Naive B cell (primary cell): ENCODE measurements at regions not wholly inside any gene's neighbourhood (a gene's known extent, or its start where the extent isn't known, plus 50 kb on each side); places are given as distances from the start of the nearest gene placed in this dataset.
A peak's percentile ranks its signal among the peaks of the same experiment; 100 is the strongest.

Experiments used
- ATAC-seq, 2 donors: fragments of 150-1000 bp; cut with Tn5 transposase; 2 replicates each; pipeline ENCODE4 v1.10.0; 2021; ENCODE audit warnings: low read depth in 2 of 2, mild to moderate bottlenecking in 2 of 2, moderate library complexity in 2 of 2
- DNase-seq: peaks from one replicate; pipeline ENCODE4 v3.0.0; 2022
- H3K27ac Mint-ChIP-seq, 6 donors: one replicate each; pipeline ENCODE4 v1.8.0; 2020 to 2022; ENCODE audit warnings: mild to moderate bottlenecking in 6 of 6, mixed read lengths in 6 of 6, moderate library complexity in 5 of 6, inconsistent platforms in 2 of 6
- H3K27me3 Mint-ChIP-seq, 3 donors: one replicate each; pipeline ENCODE4 v1.8.0; 2021 to 2022; ENCODE audit warnings: mixed read lengths in 3 of 3, mild to moderate bottlenecking in 1 of 3
- H3K36me3 Mint-ChIP-seq, 2 donors: one replicate each; pipeline ENCODE4 v1.8.0; 2020 to 2022; ENCODE audit warnings: mixed read lengths in 2 of 2, inconsistent platforms in 1 of 2, mild to moderate bottlenecking in 1 of 2
- H3K4me1 Mint-ChIP-seq, 3 donors: one replicate each; pipeline ENCODE4 v1.8.0; 2020 to 2022; ENCODE audit warnings: mixed read lengths in 3 of 3, inconsistent platforms in 1 of 3, mild to moderate bottlenecking in 1 of 3, moderate library complexity in 1 of 3
- H3K4me3 Mint-ChIP-seq, 8 donors: one replicate each; pipeline ENCODE4 v1.8.0; 2020 to 2022; ENCODE audit warnings: mild to moderate bottlenecking in 8 of 8, mixed read lengths in 8 of 8, moderate library complexity in 8 of 8, inconsistent platforms in 2 of 8
- H3K9me3 Mint-ChIP-seq, 7 donors: one replicate each; pipeline ENCODE4 v1.8.0; 2020 to 2022; ENCODE audit warnings: mixed read lengths in 7 of 7, mild to moderate bottlenecking in 5 of 7, inconsistent platforms in 2 of 7, moderate library complexity in 1 of 7

DNA sequence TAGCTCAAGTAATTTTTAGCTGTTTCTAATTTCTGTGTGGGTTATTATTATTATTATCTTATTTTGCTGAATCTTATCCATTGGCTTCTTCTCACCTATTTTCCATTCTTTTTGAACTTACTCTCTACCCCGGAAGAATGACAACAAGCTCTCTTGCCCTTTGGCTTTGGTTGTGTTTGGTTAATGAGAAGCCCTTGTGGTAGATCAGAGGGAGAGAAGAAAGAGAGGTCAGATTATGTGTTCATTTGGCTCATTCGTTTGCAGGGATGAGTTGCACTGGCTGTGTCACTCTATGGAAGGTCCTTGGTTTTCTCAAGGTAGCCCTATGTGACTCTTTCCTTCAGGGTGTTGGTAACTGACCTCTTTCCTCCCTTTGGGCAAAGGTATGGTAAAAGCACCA lies 391.9 kb downstream of the LMO4 start:
- no peak for ATAC-seq
- no peak for DNase-seq
- H3K27me3 Mint-ChIP-seq = peaks cover 0 to 4% (median 0%) of the 10 kb centered on the region in 3 donors
- H3K9me3 Mint-ChIP-seq = no peaks in the 10 kb centered on the region
- H3K27ac Mint-ChIP-seq = no peak overlapping the region
- no peaks in the 10 kb centered on the region for H3K36me3 Mint-ChIP-seq
- H3K4me3 Mint-ChIP-seq = no peak overlapping the region
- H3K4me1 Mint-ChIP-seq = no peaks in the 10 kb centered on the region

GRCh38 chr1:87723193-87723592 lies 394.5 kb downstream of the LMO4 start:
- no peaks in the 10 kb centered on the region for H3K9me3 Mint-ChIP-seq
- H3K27ac Mint-ChIP-seq = no peak overlapping the region
- DNase-seq (no peak), ATAC-seq (no peak)
- H3K27me3 Mint-ChIP-seq = peaks cover 0 to 4% (median 0%) of the 10 kb centered on the region in 3 donors
- H3K36me3 Mint-ChIP-seq = no peaks in the 10 kb centered on the region
- H3K4me1 Mint-ChIP-seq = no peaks in the 10 kb centered on the region
- H3K4me3 Mint-ChIP-seq = no peak overlapping the region

GRCh38 chr1:87728169-87728568 lies 399.5 kb downstream of the LMO4 start:
- no peak overlapping the region for H3K27ac Mint-ChIP-seq
- H3K4me3 Mint-ChIP-seq = no peak overlapping the region
- DNase-seq = no peak
- no peak for ATAC-seq
- no peaks in the 10 kb centered on the region for H3K9me3 Mint-ChIP-seq
- H3K4me1 Mint-ChIP-seq = no peaks in the 10 kb centered on the region
- H3K36me3 Mint-ChIP-seq = no peaks in the 10 kb centered on the region
- no peaks in the 10 kb centered on the region for H3K27me3 Mint-ChIP-seq

DNA sequence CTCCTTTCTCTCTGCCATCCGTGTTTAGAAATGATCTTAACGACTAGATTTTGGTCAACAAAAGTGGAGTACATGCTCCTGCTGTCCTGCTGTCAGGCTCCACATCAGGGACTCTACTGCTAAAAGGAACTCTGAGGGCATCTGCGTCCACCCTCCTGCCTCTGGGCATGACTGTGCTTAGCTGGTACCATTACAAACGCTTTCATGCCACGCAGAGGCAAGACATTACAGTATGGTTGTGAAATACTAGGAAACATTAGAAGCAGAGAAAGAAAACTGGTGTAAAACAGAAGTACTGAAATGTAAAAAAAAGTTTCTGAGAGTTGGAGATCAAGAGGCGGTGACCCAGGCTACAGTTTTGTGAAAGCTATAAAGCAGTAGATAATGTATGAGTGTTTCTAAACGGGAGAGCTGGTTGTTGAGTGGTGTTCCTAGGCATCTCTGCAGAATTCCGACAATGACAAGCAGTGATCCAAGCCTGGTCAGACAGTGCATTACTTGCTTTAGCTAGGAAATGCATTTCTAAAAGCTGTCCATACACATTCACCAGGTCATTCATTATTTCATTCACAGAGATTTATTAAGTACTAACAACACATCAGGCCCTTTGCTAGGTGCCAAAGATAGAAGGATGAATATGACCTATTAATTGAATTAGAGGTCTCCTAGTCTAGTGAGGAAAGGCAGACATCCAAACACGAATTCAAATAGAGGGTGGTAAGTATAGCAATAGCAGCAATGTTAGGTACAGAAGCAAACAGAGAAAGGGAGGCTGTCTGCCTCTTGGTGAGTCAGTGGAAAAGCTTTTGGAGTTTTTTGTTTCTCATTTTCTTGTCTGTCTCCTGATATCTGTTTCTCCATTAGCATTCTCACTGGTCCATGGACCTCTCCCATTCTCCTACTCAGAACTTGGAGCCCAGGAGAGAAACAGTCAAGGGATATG lies 401.9 kb downstream of the LMO4 start:
- H3K4me1 Mint-ChIP-seq = no peaks in the 10 kb centered on the region
- H3K9me3 Mint-ChIP-seq = no peaks in the 10 kb centered on the region
- H3K27ac Mint-ChIP-seq = peak overlapping the region in 1 of 6 donors; percentile 17
- ATAC-seq (no peak), DNase-seq (no peak)
- no peaks in the 10 kb centered on the region for H3K27me3 Mint-ChIP-seq
- H3K4me3 Mint-ChIP-seq = no peak overlapping the region
- H3K36me3 Mint-ChIP-seq = no peaks in the 10 kb centered on the region

GRCh38 chr1:87733386-87733785 lies 404.7 kb downstream of the LMO4 start:
- H3K4me1 Mint-ChIP-seq = no peaks in the 10 kb centered on the region
- no peak for DNase-seq
- no peaks in the 10 kb centered on the region for H3K9me3 Mint-ChIP-seq
- H3K27me3 Mint-ChIP-seq = no peaks in the 10 kb centered on the region
- H3K36me3 Mint-ChIP-seq = no peaks in the 10 kb centered on the region
- H3K4me3 Mint-ChIP-seq = no peak overlapping the region
- no peak for ATAC-seq
- H3K27ac Mint-ChIP-seq = no peak overlapping the region

GRCh38 chr1:87735750-87736149 lies 407.1 kb downstream of the LMO4 start:
- Mint-ChIP-seq H3K27me3 (no peaks in the 10 kb centered on the region), H3K4me3 (no peak overlapping the region), H3K36me3 (no peaks in the 10 kb centered on the region), H3K4me1 (no peaks in the 10 kb centered on the region), H3K27ac (no peak overlapping the region), H3K9me3 (no peaks in the 10 kb centered on the region)
- DNase-seq (no peak), ATAC-seq (no peak)

- Mint-ChIP-seq H3K4me1 (no peaks in the 10 kb centered on the region), H3K27ac (no peak overlapping the region), H3K36me3 (no peaks in the 10 kb centered on the region), H3K27me3 (no peaks in the 10 kb centered on the region), H3K4me3 (no peak overlapping the region), H3K9me3 (no peaks in the 10 kb centered on the region)
- ATAC-seq (no peak), DNase-seq (no peak)
Measured at GRCh38 chr1:87739141-87739540, 410.5 kb downstream of the LMO4 start.

DNA sequence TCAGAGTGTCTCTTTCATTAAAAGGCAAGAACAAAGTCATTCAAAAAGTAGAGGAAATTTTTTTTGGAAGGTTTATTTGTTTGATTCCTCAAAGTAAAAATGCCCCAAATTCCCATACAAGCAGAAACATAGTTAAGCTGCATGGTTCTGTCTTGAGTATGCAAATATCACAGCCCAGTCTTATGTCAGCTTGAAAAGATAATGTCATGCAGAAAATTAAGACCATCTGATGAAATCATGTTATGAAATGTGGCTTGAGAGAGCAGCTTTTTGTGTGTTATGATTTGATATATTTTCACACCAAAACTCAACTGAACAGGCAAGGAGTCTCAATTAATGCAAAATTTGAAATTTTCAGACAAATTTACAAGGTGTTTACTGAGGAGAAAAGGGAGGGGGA lies 411.0 kb downstream of the LMO4 start:
- ATAC-seq = no peak
- no peak for DNase-seq
- Mint-ChIP-seq H3K9me3 (no peaks in the 10 kb centered on the region), H3K27ac (peak overlapping the region in 1 of 6 donors; percentile 15), H3K36me3 (no peaks in the 10 kb centered on the region), H3K4me3 (no peak overlapping the region), H3K4me1 (no peaks in the 10 kb centered on the region), H3K27me3 (no peaks in the 10 kb centered on the region)

GRCh38 chr1:87743256-87743655 lies 414.6 kb downstream of the LMO4 start:
- DNase-seq (no peak), ATAC-seq (no peak)
- no peak overlapping the region for H3K4me3 Mint-ChIP-seq
- peaks cover 0 to 4% (median 0%) of the 10 kb centered on the region in 3 donors for H3K27me3 Mint-ChIP-seq
- H3K27ac Mint-ChIP-seq = no peak overlapping the region
- no peaks in the 10 kb centered on the region for H3K4me1 Mint-ChIP-seq
- H3K9me3 Mint-ChIP-seq = no peaks in the 10 kb centered on the region
- no peaks in the 10 kb centered on the region for H3K36me3 Mint-ChIP-seq

DNA sequence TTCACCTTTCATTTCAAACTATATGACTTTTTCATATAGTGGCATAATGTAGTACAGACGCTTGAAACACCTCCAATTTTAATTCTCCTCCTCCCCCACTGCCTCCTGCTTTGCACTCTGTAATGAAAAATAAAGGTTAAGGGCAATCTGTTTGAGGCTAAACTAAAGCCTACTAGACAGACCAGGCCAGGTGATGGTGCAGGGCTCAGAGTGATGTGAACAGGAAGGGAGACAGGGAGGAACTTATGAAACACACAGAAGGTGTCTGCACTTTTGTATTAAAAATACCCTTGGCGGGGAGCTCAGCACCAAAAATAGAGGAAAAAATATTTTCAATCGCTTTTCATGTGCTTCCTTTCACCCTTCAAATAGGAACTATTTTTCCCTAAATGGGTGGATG lies 415.4 kb downstream of the LMO4 start:
- H3K4me1 Mint-ChIP-seq = no peaks in the 10 kb centered on the region
- H3K4me3 Mint-ChIP-seq = no peak overlapping the region
- no peaks in the 10 kb centered on the region for H3K9me3 Mint-ChIP-seq
- ATAC-seq (no peak), DNase-seq (no peak)
- no peaks in the 10 kb centered on the region for H3K36me3 Mint-ChIP-seq
- peaks cover 0 to 4% (median 0%) of the 10 kb centered on the region in 3 donors for H3K27me3 Mint-ChIP-seq
- H3K27ac Mint-ChIP-seq = no peak overlapping the region

DNA sequence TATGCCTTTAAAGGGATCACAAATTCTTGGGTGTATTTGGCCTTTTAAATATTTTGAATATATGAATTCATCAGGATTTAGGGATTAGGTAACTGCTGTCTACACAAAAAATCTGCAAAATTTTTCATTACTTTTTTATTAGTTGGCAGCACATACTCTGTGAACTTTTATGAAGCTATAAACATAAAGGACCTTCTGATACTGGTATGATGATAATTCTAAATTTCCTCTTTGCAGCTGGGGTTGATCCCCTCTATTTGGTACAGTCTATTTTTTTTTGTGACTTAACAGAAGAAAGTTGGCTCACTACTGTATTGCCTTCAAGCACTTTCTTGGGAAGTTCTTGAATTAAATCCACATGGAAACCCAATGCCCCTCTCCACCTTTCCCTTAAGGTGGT lies 416.1 kb downstream of the LMO4 start:
- peaks cover 0 to 4% (median 0%) of the 10 kb centered on the region in 3 donors for H3K27me3 Mint-ChIP-seq
- H3K9me3 Mint-ChIP-seq = no peaks in the 10 kb centered on the region
- ATAC-seq (no peak), DNase-seq (no peak)
- H3K36me3 Mint-ChIP-seq = no peaks in the 10 kb centered on the region
- H3K27ac Mint-ChIP-seq = no peak overlapping the region
- H3K4me1 Mint-ChIP-seq = no peaks in the 10 kb centered on the region
- no peak overlapping the region for H3K4me3 Mint-ChIP-seq

DNA sequence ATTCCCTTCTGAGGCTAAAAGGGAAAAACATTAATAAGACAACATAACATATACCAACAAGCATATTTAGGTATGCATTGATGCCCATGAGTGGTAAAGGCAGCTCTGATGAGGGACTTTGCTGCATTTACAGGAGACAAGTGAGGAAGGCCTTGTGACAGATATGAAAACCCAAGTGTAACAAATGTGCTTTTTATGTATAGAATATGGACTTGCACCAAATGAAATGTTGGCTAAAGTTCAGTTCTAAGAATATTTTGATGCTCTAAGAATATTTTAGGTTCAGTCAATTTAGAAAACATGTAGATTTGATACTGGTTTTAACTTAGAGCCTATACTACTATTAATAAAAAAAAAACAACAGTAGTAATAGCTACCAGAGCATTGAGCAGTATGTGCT lies 424.7 kb downstream of the LMO4 start:
- ATAC-seq = no peak
- H3K27me3 Mint-ChIP-seq = no peaks in the 10 kb centered on the region
- no peak for DNase-seq
- H3K4me3 Mint-ChIP-seq = no peak overlapping the region
- no peaks in the 10 kb centered on the region for H3K9me3 Mint-ChIP-seq
- H3K4me1 Mint-ChIP-seq = peaks cover 0 to 2% (median 0%) of the 10 kb centered on the region in 3 donors
- no peak overlapping the region for H3K27ac Mint-ChIP-seq
- no peaks in the 10 kb centered on the region for H3K36me3 Mint-ChIP-seq

DNA sequence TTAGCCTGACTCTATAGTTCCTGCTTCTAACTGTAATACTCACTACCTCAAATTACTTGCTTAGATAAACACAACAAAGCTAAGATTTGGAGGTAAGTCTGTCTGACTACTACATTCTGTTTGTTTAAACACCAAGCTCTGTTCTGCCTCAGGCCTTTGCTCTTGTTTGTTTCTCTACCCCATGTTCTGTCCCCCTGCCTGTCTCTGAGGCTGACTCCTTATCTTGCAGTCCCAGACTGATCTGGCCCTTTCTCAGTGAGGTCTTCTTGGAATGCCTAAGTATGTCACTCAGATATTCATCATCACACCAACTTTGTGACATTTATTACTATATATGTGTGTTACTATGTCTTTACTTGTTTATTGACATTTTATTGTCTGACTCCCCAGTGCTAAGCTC lies 425.5 kb downstream of the LMO4 start:
- Mint-ChIP-seq H3K9me3 (no peaks in the 10 kb centered on the region), H3K36me3 (no peaks in the 10 kb centered on the region), H3K4me1 (peaks cover 0 to 2% (median 0%) of the 10 kb centered on the region in 3 donors), H3K27ac (no peak overlapping the region), H3K27me3 (no peaks in the 10 kb centered on the region), H3K4me3 (no peak overlapping the region)
- ATAC-seq (no peak), DNase-seq (no peak)

- Mint-ChIP-seq H3K4me1 (peaks cover 6 to 8% (median 6%) of the 10 kb centered on the region in 3 donors), H3K27ac (no peak overlapping the region), H3K4me3 (no peak overlapping the region), H3K9me3 (no peaks in the 10 kb centered on the region), H3K27me3 (no peaks in the 10 kb centered on the region), H3K36me3 (no peaks in the 10 kb centered on the region)
- ATAC-seq (no peak), DNase-seq (no peak)
Measured at GRCh38 chr1:87757676-87758075, 429.0 kb downstream of the LMO4 start.
